ENCODE measurements at regions not wholly inside any gene's neighbourhood (a gene's known extent, or its start where the extent isn't known, plus 50 kb on each side); places are given as distances from the start of the nearest gene placed in this dataset.
A peak's percentile ranks its signal among the peaks of the same experiment; 100 is the strongest.
"Not testable (repeated sequence)": the region's sequence is repeated elsewhere in the genome, so short reads cannot be mapped to it uniquely, and the experiment has no call there.

GRCh38 chr20:5474646-5475550 lies 135.9 kb downstream of the GPCPD1 start:
- Histone ChIP-seq H3K9me3 (no peaks in the 10 kb centered on the region), H3K4me2 (no peak overlapping the region), H3K27me3 (ENCODE audit: insufficient read depth) (no peaks in the 10 kb centered on the region), H3K36me3 (replicated peaks in 1 of 2; ENCODE audit: control insufficient read depth in 1 of 2, insufficient read depth in 2 of 2, low read length in 1 of 2) (no peaks in the 10 kb centered on the region), H2AFZ (ENCODE audit: low read depth) (no peak overlapping the region), H3K4me3 (ENCODE audit: low read depth in 2 of 2, low read length in 1 of 2) (no peak overlapping the region), H3K27ac (ENCODE audit: low read depth in 2 of 2, low read length in 1 of 2) (no peak overlapping the region), H3F3A (replicated peaks; ENCODE audit: insufficient read depth) (no peaks in the 10 kb centered on the region), H3K4me1 (ENCODE audit: control insufficient read depth in 1 of 2, insufficient read depth in 2 of 2, low read depth in 1 of 2, low read length in 1 of 2) (no peaks in the 10 kb centered on the region), H3K9ac (no peak overlapping the region), H4K20me1 (ENCODE audit: insufficient read depth) (no peaks in the 10 kb centered on the region), H3K79me2 (ENCODE audit: insufficient read depth) (no peaks in the 10 kb centered on the region), H3K9me2 (no peaks in the 10 kb centered on the region)
- ChIA-PET POLR2A (no interaction called here), CTCF (interaction anchor here (1.0 kb wide), 1 partner anchor 12 kb away, joined by 3 read pairs; no protein-coding TSS in a partner anchor)
- no peak for TF ChIP-seq TAF1 (IDR thresholded peaks at IDR 0.05; ENCODE audit: borderline replicate concordance, low read depth, low read length)
- TF ChIP-seq NRF1 (IDR thresholded peaks at IDR 0.05; ENCODE audit: low read depth, low read length): no peak
- TF ChIP-seq NFIC (IDR thresholded peaks at IDR 0.05; ENCODE audit: borderline replicate concordance): no peak
- TF ChIP-seq EP300 (IDR thresholded peaks at IDR 0.05; ENCODE audit: borderline replicate concordance in 1 of 2, low read depth in 1 of 2, low read length in 1 of 2): no peak
- no peak for TF ChIP-seq USF2 (IDR thresholded peaks at IDR 0.05; ENCODE audit: borderline replicate concordance, low read depth, low read length)
- TF ChIP-seq TCF12 (IDR thresholded peaks at IDR 0.05): no peak
- TF ChIP-seq YY1 (IDR thresholded peaks at IDR 0.05; ENCODE audit: low read depth): no peak
- no peak for TF ChIP-seq MXI1 (IDR thresholded peaks at IDR 0.05; ENCODE audit: low read depth, low read length)
- no peak for TF ChIP-seq POLR2AphosphoS5 (IDR thresholded peaks at IDR 0.05; ENCODE audit: low read depth, low read length)
- TF ChIP-seq GATA2 (CRISPR knock-in tag; IDR thresholded peaks at IDR 0.05): no peak
- TF ChIP-seq ZBTB33 (IDR thresholded peaks at IDR 0.05; ENCODE audit: borderline replicate concordance, low read depth): no peak
- WGBS (ENCODE audit: low lambda C conversion rate): 39% methylated on average over 6 of the region's 9 CpGs
- no peak for DNase-seq

GRCh38 chr20:5471866-5472265 lies 138.9 kb downstream of the GPCPD1 start:
- H3F3A ChIP-seq (replicated peaks; ENCODE audit: insufficient read depth); H3K36me3 ChIP-seq (replicated peaks in 1 of 2; ENCODE audit: control insufficient read depth in 1 of 2, insufficient read depth in 2 of 2, low read length in 1 of 2); H3K9ac ChIP-seq; H3K9me3 ChIP-seq; POLR2A ChIA-PET; H3K4me1 ChIP-seq (ENCODE audit: control insufficient read depth in 1 of 2, insufficient read depth in 2 of 2, low read depth in 1 of 2, low read length in 1 of 2); DNase-seq; H3K79me2 ChIP-seq (ENCODE audit: insufficient read depth); H3K27ac ChIP-seq (ENCODE audit: low read depth in 2 of 2, low read length in 1 of 2); H3K4me2 ChIP-seq; H2AFZ ChIP-seq (ENCODE audit: low read depth); H3K27me3 ChIP-seq (ENCODE audit: insufficient read depth); H4K20me1 ChIP-seq (ENCODE audit: insufficient read depth); H3K9me2 ChIP-seq: not testable (repeated sequence)
- CTCF ChIA-PET: interaction anchor here (1.3 kb wide), 1 partner anchor 23 kb away, joined by 3 read pairs; no protein-coding TSS in a partner anchor
- H3K4me3 ChIP-seq (ENCODE audit: low read depth in 2 of 2, low read length in 1 of 2): peak overlapping the region in 1 of 2 experiments; percentile 29; a peak in 1 of 4 replicates
- WGBS (ENCODE audit: low lambda C conversion rate): 84% methylated on average over 4 of the region's 10 CpGs

All from SK-N-SH (cell line).